ENCODE measurements at regions not wholly inside any gene's neighbourhood (a gene's known extent, or its start where the extent isn't known, plus 50 kb on each side); places are given as distances from the start of the nearest gene placed in this dataset.
"Not testable (repeated sequence)": the region's sequence is repeated elsewhere in the genome, so short reads cannot be mapped to it uniquely, and the experiment has no call there.

DNA sequence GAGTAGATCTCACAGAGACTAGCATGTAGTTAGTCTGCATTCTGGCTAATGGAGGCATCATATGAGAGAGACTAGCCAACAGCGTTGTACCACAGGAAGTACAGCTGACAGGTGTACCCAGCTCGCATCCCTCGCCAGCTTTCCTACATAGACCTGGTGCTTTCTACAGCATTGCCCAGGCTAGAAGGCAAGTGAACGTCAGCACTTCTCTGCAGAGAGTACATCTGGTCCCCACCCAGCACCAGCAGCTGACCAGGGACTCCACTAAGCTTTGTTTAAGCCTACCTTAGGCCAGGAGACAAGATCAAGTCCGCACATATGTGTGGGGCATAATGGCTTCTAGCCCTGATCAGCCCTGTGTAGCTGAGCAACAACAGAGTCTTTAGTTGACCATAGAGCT lies 1692.9 kb downstream of the SPATA31A7 start:
- TF ChIP-seq, protein P1, sequence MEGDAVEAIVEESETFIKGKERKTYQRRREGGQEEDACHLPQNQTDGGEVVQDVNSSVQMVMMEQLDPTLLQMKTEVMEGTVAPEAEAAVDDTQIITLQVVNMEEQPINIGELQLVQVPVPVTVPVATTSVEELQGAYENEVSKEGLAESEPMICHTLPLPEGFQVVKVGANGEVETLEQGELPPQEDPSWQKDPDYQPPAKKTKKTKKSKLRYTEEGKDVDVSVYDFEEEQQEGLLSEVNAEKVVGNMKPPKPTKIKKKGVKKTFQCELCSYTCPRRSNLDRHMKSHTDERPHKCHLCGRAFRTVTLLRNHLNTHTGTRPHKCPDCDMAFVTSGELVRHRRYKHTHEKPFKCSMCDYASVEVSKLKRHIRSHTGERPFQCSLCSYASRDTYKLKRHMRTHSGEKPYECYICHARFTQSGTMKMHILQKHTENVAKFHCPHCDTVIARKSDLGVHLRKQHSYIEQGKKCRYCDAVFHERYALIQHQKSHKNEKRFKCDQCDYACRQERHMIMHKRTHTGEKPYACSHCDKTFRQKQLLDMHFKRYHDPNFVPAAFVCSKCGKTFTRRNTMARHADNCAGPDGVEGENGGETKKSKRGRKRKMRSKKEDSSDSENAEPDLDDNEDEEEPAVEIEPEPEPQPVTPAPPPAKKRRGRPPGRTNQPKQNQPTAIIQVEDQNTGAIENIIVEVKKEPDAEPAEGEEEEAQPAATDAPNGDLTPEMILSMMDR (IDR thresholded peaks at IDR 0.05), result not testable (repeated sequence)
- not testable (repeated sequence) for TF ChIP-seq POLR2A (IDR thresholded peaks at IDR 0.05)

All from body of pancreas (tissue), 4 donors.